ENCODE measurements at regions not wholly inside any gene's neighbourhood (a gene's known extent, or its start where the extent isn't known, plus 50 kb on each side); places are given as distances from the start of the nearest gene placed in this dataset.

- H3K27me3 Mint-ChIP-seq (ENCODE audit: unreplicated experiment): no peaks in the 10 kb centered on the region
- no peak for TF ChIP-seq CTCF (IDR thresholded peaks at IDR 0.05)
- no peaks in the 10 kb centered on the region for H3K36me3 Mint-ChIP-seq (ENCODE audit: unreplicated experiment)
- H3K27ac Mint-ChIP-seq (ENCODE audit: unreplicated experiment): no peak overlapping the region
- peaks cover 3% of the 10 kb centered on the region for H3K4me1 Mint-ChIP-seq (ENCODE audit: unreplicated experiment)
- DNase-seq (ENCODE audit: extremely low spot score, unreplicated experiment): no peak
- no peaks in the 10 kb centered on the region for H3K9me3 Mint-ChIP-seq (ENCODE audit: unreplicated experiment)
- no peak overlapping the region for H3K4me3 Mint-ChIP-seq (ENCODE audit: unreplicated experiment)
Observed at GRCh38 chr11:103581760-103582159, 454.7 kb upstream of the DDI1 start.

GRCh38 chr11:103582351-103582909 lies 454.0 kb upstream of the DDI1 start:
- H3K36me3 Mint-ChIP-seq (ENCODE audit: unreplicated experiment): no peaks in the 10 kb centered on the region
- no peak for DNase-seq (ENCODE audit: extremely low spot score, unreplicated experiment)
- no peak for TF ChIP-seq CTCF (IDR thresholded peaks at IDR 0.05)
- peaks cover 9% of the 10 kb centered on the region for H3K4me1 Mint-ChIP-seq (ENCODE audit: unreplicated experiment)
- no peaks in the 10 kb centered on the region for H3K27me3 Mint-ChIP-seq (ENCODE audit: unreplicated experiment)
- no peaks in the 10 kb centered on the region for H3K9me3 Mint-ChIP-seq (ENCODE audit: unreplicated experiment)
- no peak overlapping the region for H3K4me3 Mint-ChIP-seq (ENCODE audit: unreplicated experiment)
- no peak overlapping the region for H3K27ac Mint-ChIP-seq (ENCODE audit: unreplicated experiment)

GRCh38 chr11:103584021-103584420 lies 452.4 kb upstream of the DDI1 start:
- TF ChIP-seq CTCF (IDR thresholded peaks at IDR 0.05): no peak
- H3K4me1 Mint-ChIP-seq (ENCODE audit: unreplicated experiment): peaks cover 11% of the 10 kb centered on the region
- no peak overlapping the region for H3K27ac Mint-ChIP-seq (ENCODE audit: unreplicated experiment)
- H3K27me3 Mint-ChIP-seq (ENCODE audit: unreplicated experiment): no peaks in the 10 kb centered on the region
- no peak for DNase-seq (ENCODE audit: extremely low spot score, unreplicated experiment)
- no peak overlapping the region for H3K4me3 Mint-ChIP-seq (ENCODE audit: unreplicated experiment)
- no peaks in the 10 kb centered on the region for H3K9me3 Mint-ChIP-seq (ENCODE audit: unreplicated experiment)
- H3K36me3 Mint-ChIP-seq (ENCODE audit: unreplicated experiment): no peaks in the 10 kb centered on the region

- Mint-ChIP-seq H3K4me3 (ENCODE audit: unreplicated experiment) (no peak overlapping the region), H3K9me3 (ENCODE audit: unreplicated experiment) (no peaks in the 10 kb centered on the region), H3K27ac (ENCODE audit: unreplicated experiment) (no peak overlapping the region), H3K36me3 (ENCODE audit: unreplicated experiment) (no peaks in the 10 kb centered on the region), H3K27me3 (ENCODE audit: unreplicated experiment) (no peaks in the 10 kb centered on the region), H3K4me1 (ENCODE audit: unreplicated experiment) (peaks cover 11% of the 10 kb centered on the region)
- DNase-seq (ENCODE audit: extremely low spot score, unreplicated experiment): no peak
- no peak for TF ChIP-seq CTCF (IDR thresholded peaks at IDR 0.05)
Observed at GRCh38 chr11:103584720-103585119, 451.7 kb upstream of the DDI1 start.

GRCh38 chr11:103585401-103585800 lies 451.0 kb upstream of the DDI1 start:
- no peak for DNase-seq (ENCODE audit: extremely low spot score, unreplicated experiment)
- TF ChIP-seq CTCF (IDR thresholded peaks at IDR 0.05): no peak
- H3K4me3 Mint-ChIP-seq (ENCODE audit: unreplicated experiment): no peak overlapping the region
- no peaks in the 10 kb centered on the region for H3K9me3 Mint-ChIP-seq (ENCODE audit: unreplicated experiment)
- H3K36me3 Mint-ChIP-seq (ENCODE audit: unreplicated experiment): no peaks in the 10 kb centered on the region
- H3K27ac Mint-ChIP-seq (ENCODE audit: unreplicated experiment): no peak overlapping the region
- H3K27me3 Mint-ChIP-seq (ENCODE audit: unreplicated experiment): no peaks in the 10 kb centered on the region
- peaks cover 11% of the 10 kb centered on the region for H3K4me1 Mint-ChIP-seq (ENCODE audit: unreplicated experiment)

Measured in osteocyte (in vitro differentiated cells).